SH-SY5Y (cell line): ENCODE measurements at regions not wholly inside any gene's neighbourhood (a gene's known extent, or its start where the extent isn't known, plus 50 kb on each side); places are given as distances from the start of the nearest gene placed in this dataset.

ENCODE experiments used
- GATA2 ChIP-seq: IDR thresholded peaks from 2 replicates; pipeline ENCODE4 v1.6.1; 2011; ENCODE audit warnings: mild to moderate bottlenecking, low read depth, low read length
- GATA3 ChIP-seq: IDR thresholded peaks from 2 replicates; pipeline ENCODE4 v1.6.1; 2011; ENCODE audit warnings: low read depth, mild to moderate bottlenecking, low read length, moderate library complexity

GRCh38 chr4:11616856-11617255 is 188.2 kb upstream of the HS3ST1 start:
- no peak for TF ChIP-seq GATA2
- no peak for TF ChIP-seq GATA3
